B cell (primary cell): ENCODE measurements at regions not wholly inside any gene's neighbourhood (a gene's known extent, or its start where the extent isn't known, plus 50 kb on each side); places are given as distances from the start of the nearest gene placed in this dataset.

Experiments
- ATAC-seq: fragments of 200-7000 bp; cut with Tn5 transposase; one replicate; pipeline ENCODE4 v1.10.0; 2021; ENCODE audit warnings: low read depth, mild to moderate bottlenecking, moderate number of reproducible peaks, moderate library complexity
- CTCF ChIA-PET: fragments of 350-600 bp; sonication (Branson Sonifier 250); formaldehyde crosslinking; loops from one replicate; lab custom pipeline; 2021; ENCODE audit warnings: antibody characterized with exemption, inconsistent platforms; lab: Charles Lee
- POLR2A ChIA-PET: fragments of 350-600 bp; sonication (Branson Sonifier 250); formaldehyde crosslinking; loops from one replicate; lab custom pipeline; 2021; ENCODE audit warnings: antibody characterized with exemption; lab: Charles Lee
- DNase-seq: peaks from one replicate; pipeline ENCODE4 v3.0.0; 2013
- H2AFZ ChIP-seq: 2 replicates; pipeline ENCODE4 v1.6.1; 2012; ENCODE audit warnings: mild to moderate bottlenecking, low read depth, low read length; ENCODE audit not compliant: insufficient read depth, poor library complexity, severe bottlenecking
- H3K27ac ChIP-seq, 2 donors: 1 replicate in 1 of 2; 2 replicates in 1 of 2; pipeline ENCODE4 v1.5.1; 2012 to 2013; ENCODE audit warnings: low read length in 2 of 2, mild to moderate bottlenecking in 2 of 2, moderate library complexity in 1 of 2
- H3K27me3 ChIP-seq, 4 experiments: fragments of 200-600 bp in 1 of 4; sonication (generic) in 1 of 4; replicated peaks in 1 of 4; 1 replicate in 2 of 4; 2 replicates in 2 of 4; pipeline versions ENCODE4 v1.6.1 to v1.7.0; 2013 to 2016; ENCODE audit warnings: low read length in 3 of 4, mild to moderate bottlenecking in 2 of 4, mixed read lengths in 1 of 4, moderate library complexity in 1 of 4; ENCODE audit not compliant: insufficient read depth in 4 of 4, control insufficient read depth in 3 of 4; ENCODE audit errors: control extremely low read depth in 1 of 4
- H3K36me3 ChIP-seq, 2 experiments: replicated peaks in 1 of 2; 1 replicate in 1 of 2; 2 replicates in 1 of 2; pipeline versions ENCODE4 v1.6.1 to v1.7.1; 2013; ENCODE audit warnings: low read length in 1 of 2; ENCODE audit not compliant: insufficient read depth in 2 of 2, control insufficient read depth in 1 of 2; ENCODE audit errors: control extremely low read depth in 1 of 2, extremely low read depth in 1 of 2
- H3K4me1 ChIP-seq, 2 donors: fragments of 200-600 bp in 1 of 2; sonication (generic) in 1 of 2; 1 replicate in 1 of 2; 2 replicates in 1 of 2; pipeline versions ENCODE4 v1.5.1 to v1.6.1; 2013 to 2017; ENCODE audit warnings: low read length in 2 of 2; ENCODE audit not compliant: control insufficient read depth in 2 of 2, insufficient read depth in 2 of 2
- H3K4me2 ChIP-seq: replicated peaks from 2 replicates; pipeline ENCODE3; 2012; ENCODE audit warnings: mild to moderate bottlenecking, low read depth, low read length; ENCODE audit not compliant: poor library complexity, severe bottlenecking
- H3K4me3 ChIP-seq, 5 experiments: fragments of 200-600 bp in 1 of 5; sonication (generic) in 1 of 5; 1 replicate in 3 of 5; 2 replicates in 2 of 5; pipeline versions ENCODE4 v1.5.1 to v1.7.0; 2011 to 2016; ENCODE audit warnings: low read length in 4 of 5, mild to moderate bottlenecking in 4 of 5, low read depth in 2 of 5, control low read depth in 1 of 5, moderate library complexity in 1 of 5; ENCODE audit not compliant: insufficient read depth in 1 of 5; ENCODE audit errors: control extremely low read depth in 1 of 5, extremely low read depth in 1 of 5
- H3K79me2 ChIP-seq: fragments of 200-600 bp; sonication (generic); one replicate; pipeline ENCODE4 v1.6.0; 2016; ENCODE audit warnings: low read length; ENCODE audit not compliant: control insufficient read depth, insufficient read depth
- H3K9ac ChIP-seq: fragments of 200-600 bp; sonication (generic); 2 replicates; pipeline ENCODE4 v1.6.1; 2017; ENCODE audit warnings: mild to moderate bottlenecking, low read length, moderate library complexity
- H3K9me3 ChIP-seq, 3 donors: one replicate each; pipeline versions ENCODE4 v1.6.1 to v1.7.1; 2013; ENCODE audit warnings: low read length in 2 of 3; ENCODE audit not compliant: control insufficient read depth in 2 of 3, insufficient read depth in 1 of 3; ENCODE audit errors: control extremely low read depth in 1 of 3
- H4K20me1 ChIP-seq: 2 replicates; pipeline ENCODE4 v1.6.0; 2012; ENCODE audit warnings: mild to moderate bottlenecking, low read length; ENCODE audit not compliant: insufficient read depth, control insufficient read depth, poor library complexity, severe bottlenecking
- H3K27ac Mint-ChIP-seq: one replicate; pipeline ENCODE4 v1.8.0; 2021; ENCODE audit warnings: mixed read lengths
- H3K27me3 Mint-ChIP-seq: one replicate; pipeline ENCODE4 v1.8.0; 2021; ENCODE audit warnings: mixed read lengths
- H3K4me1 Mint-ChIP-seq: one replicate; pipeline ENCODE4 v1.8.0; 2021; ENCODE audit warnings: mixed read lengths
- H3K4me3 Mint-ChIP-seq: one replicate; pipeline ENCODE4 v1.8.0; 2021; ENCODE audit warnings: mixed read lengths
- H3K9me3 Mint-ChIP-seq: one replicate; pipeline ENCODE4 v1.8.0; 2022; ENCODE audit warnings: mixed read lengths; ENCODE audit not compliant: insufficient read depth
- CTCF ChIP-seq: fragments of 200-600 bp; IDR thresholded peaks from one replicate; pipeline ENCODE4 v1.8.0; 2022; ENCODE audit warnings: antibody characterized with exemption, mild to moderate bottlenecking
- EZH2 ChIP-seq: IDR thresholded peaks from 2 replicates; pipeline ENCODE4 v1.6.1; 2012; ENCODE audit warnings: borderline replicate concordance, low read depth, mild to moderate bottlenecking, moderate library complexity, low read length; ENCODE audit not compliant: insufficient read depth, poor library complexity, severe bottlenecking
- WGBS: methylation state at CpG from one replicate; pipeline ENCODE4 v1.1.5; 2013; ENCODE audit warnings: missing lambda C conversion rate; ENCODE audit not compliant: insufficient coverage; 5-methylcytosine and 5-hydroxymethylcytosine counted together
- intact Hi-C: fragments of 100-400 bp; cut with micrococcal nuclease; formaldehyde crosslinking; loops from one replicate; pipeline ENCODE4 v1.10.0; 2022

DNA sequence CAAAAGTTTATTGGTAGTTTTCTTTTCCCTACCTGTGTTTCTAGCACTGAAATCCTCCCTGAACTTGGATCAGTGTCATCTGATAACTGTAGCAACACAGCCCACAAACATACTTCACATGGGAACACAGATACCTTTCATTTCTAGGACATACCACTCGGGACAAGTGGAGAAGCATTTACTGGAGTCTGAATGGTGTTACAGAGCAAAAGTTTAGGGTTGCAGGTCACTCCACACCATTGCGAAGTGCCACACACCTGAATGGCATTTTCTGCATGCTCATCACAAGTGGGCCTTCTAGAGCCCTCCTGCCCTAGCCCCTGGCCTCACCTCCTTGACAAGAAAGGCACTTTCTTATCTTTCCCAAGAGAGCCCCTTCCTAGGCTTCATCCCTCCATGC lies 184.8 kb upstream of the PKDCC start:
- H3K79me2 ChIP-seq, result no peaks in the 10 kb centered on the region
- Mint-ChIP-seq H3K27me3 (peaks cover 16% of the 10 kb centered on the region), H3K4me3 (no peak overlapping the region), H3K27ac (no peak overlapping the region), H3K4me1 (no peaks in the 10 kb centered on the region), H3K9me3 (no peaks in the 10 kb centered on the region)
- H2AFZ ChIP-seq, result no peak overlapping the region
- ATAC-seq, result no peak
- ChIA-PET POLR2A (no interaction called here), CTCF (interaction anchor here (1.4 kb wide), 1 partner anchor 223 kb away, joined by 3 read pairs; no protein-coding TSS in a partner anchor)
- H3K36me3 ChIP-seq, result no peaks in the 10 kb centered on the region
- intact Hi-C loops, result loop anchor here (10.0 kb wide), 1 partner anchor 342 kb away; no protein-coding TSS in a partner anchor
- no peak for DNase-seq
- H3K4me1 ChIP-seq, result no peaks in the 10 kb centered on the region
- TF ChIP-seq CTCF, result no peak
- WGBS, result 100% methylated on average over 2 of the region's 2 CpGs
- no peak overlapping the region for H3K9ac ChIP-seq
- H4K20me1 ChIP-seq, result no peaks in the 10 kb centered on the region
- H3K9me3 ChIP-seq, result no peaks in the 10 kb centered on the region
- no peak overlapping the region for H3K27ac ChIP-seq
- H3K4me3 ChIP-seq, result no peak overlapping the region
- H3K4me2 ChIP-seq, result no peak overlapping the region
- H3K27me3 ChIP-seq, result peaks cover 0 to 15% (median 2%) of the 10 kb centered on the region in 4 experiments

DNA sequence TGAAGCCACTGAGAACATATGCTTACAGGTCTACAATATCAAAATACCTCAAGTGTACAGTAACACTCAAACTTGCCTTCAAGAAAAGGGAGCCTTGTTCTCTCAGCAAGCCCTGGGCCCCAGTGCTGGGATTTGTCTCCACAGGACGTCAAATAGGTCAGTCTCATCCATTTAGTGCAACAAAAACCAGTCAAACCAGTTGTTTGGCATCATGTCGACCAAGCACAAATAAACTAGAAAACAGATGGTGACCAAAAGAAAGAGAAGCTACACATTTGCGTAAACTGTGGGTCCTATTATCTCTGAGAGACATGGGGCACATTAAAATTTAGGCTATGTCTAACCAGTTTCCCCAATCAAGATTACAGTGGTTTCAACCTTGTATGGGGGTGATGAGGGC lies 182.6 kb upstream of the PKDCC start:
- Histone ChIP-seq H3K4me1 (no peaks in the 10 kb centered on the region), H3K27me3 (peaks cover 0 to 15% (median 2%) of the 10 kb centered on the region in 4 experiments), H3K27ac (no peak overlapping the region), H3K79me2 (no peaks in the 10 kb centered on the region), H3K4me3 (no peak overlapping the region), H3K9ac (no peak overlapping the region), H2AFZ (no peak overlapping the region), H3K36me3 (no peaks in the 10 kb centered on the region), H4K20me1 (no peaks in the 10 kb centered on the region), H3K9me3 (no peaks in the 10 kb centered on the region), H3K4me2 (no peak overlapping the region)
- WGBS, result 61% methylated on average over 2 of the region's 3 CpGs
- intact Hi-C loops, result loop anchor here (10.0 kb wide), 1 partner anchor 340 kb away; no protein-coding TSS in a partner anchor
- ATAC-seq (no peak), DNase-seq (no peak)
- Mint-ChIP-seq H3K9me3 (no peaks in the 10 kb centered on the region), H3K27me3 (peaks cover 16% of the 10 kb centered on the region), H3K4me1 (no peaks in the 10 kb centered on the region), H3K27ac (no peak overlapping the region), H3K4me3 (no peak overlapping the region)
- ChIA-PET CTCF (interaction anchor here (12.4 kb wide), 1 partner anchor 221 kb away, joined by 352 read pairs; no protein-coding TSS in a partner anchor), POLR2A (no interaction called here)
- TF ChIP-seq CTCF, result no peak
- TF ChIP-seq EZH2, result no peak
